B cell (primary cell): ENCODE measurements at regions not wholly inside any gene's neighbourhood (a gene's known extent, or its start where the extent isn't known, plus 50 kb on each side); places are given as distances from the start of the nearest gene placed in this dataset.

Experiments used
- ATAC-seq: fragments of 200-7000 bp; cut with Tn5 transposase; one replicate; pipeline ENCODE4 v1.10.0; 2021; ENCODE audit warnings: low read depth, mild to moderate bottlenecking, moderate number of reproducible peaks, moderate library complexity
- CTCF ChIA-PET: fragments of 350-600 bp; sonication (Branson Sonifier 250); formaldehyde crosslinking; loops from one replicate; lab custom pipeline; 2021; ENCODE audit warnings: antibody characterized with exemption, inconsistent platforms; lab: Charles Lee
- POLR2A ChIA-PET: fragments of 350-600 bp; sonication (Branson Sonifier 250); formaldehyde crosslinking; loops from one replicate; lab custom pipeline; 2021; ENCODE audit warnings: antibody characterized with exemption; lab: Charles Lee
- DNase-seq: peaks from one replicate; pipeline ENCODE4 v3.0.0; 2013
- H2AFZ ChIP-seq: 2 replicates; pipeline ENCODE4 v1.6.1; 2012; ENCODE audit warnings: mild to moderate bottlenecking, low read depth, low read length; ENCODE audit not compliant: insufficient read depth, poor library complexity, severe bottlenecking
- H3K27ac ChIP-seq, 2 donors: 1 replicate in 1 of 2; 2 replicates in 1 of 2; pipeline ENCODE4 v1.5.1; 2012 to 2013; ENCODE audit warnings: low read length in 2 of 2, mild to moderate bottlenecking in 2 of 2, moderate library complexity in 1 of 2
- H3K27me3 ChIP-seq, 4 experiments: fragments of 200-600 bp in 1 of 4; sonication (generic) in 1 of 4; replicated peaks in 1 of 4; 1 replicate in 2 of 4; 2 replicates in 2 of 4; pipeline versions ENCODE4 v1.6.1 to v1.7.0; 2013 to 2016; ENCODE audit warnings: low read length in 3 of 4, mild to moderate bottlenecking in 2 of 4, mixed read lengths in 1 of 4, moderate library complexity in 1 of 4; ENCODE audit not compliant: insufficient read depth in 4 of 4, control insufficient read depth in 3 of 4; ENCODE audit errors: control extremely low read depth in 1 of 4
- H3K36me3 ChIP-seq, 2 experiments: replicated peaks in 1 of 2; 1 replicate in 1 of 2; 2 replicates in 1 of 2; pipeline versions ENCODE4 v1.6.1 to v1.7.1; 2013; ENCODE audit warnings: low read length in 1 of 2; ENCODE audit not compliant: insufficient read depth in 2 of 2, control insufficient read depth in 1 of 2; ENCODE audit errors: control extremely low read depth in 1 of 2, extremely low read depth in 1 of 2
- H3K4me1 ChIP-seq, 2 donors: fragments of 200-600 bp in 1 of 2; sonication (generic) in 1 of 2; 1 replicate in 1 of 2; 2 replicates in 1 of 2; pipeline versions ENCODE4 v1.5.1 to v1.6.1; 2013 to 2017; ENCODE audit warnings: low read length in 2 of 2; ENCODE audit not compliant: control insufficient read depth in 2 of 2, insufficient read depth in 2 of 2
- H3K4me2 ChIP-seq: replicated peaks from 2 replicates; pipeline ENCODE3; 2012; ENCODE audit warnings: mild to moderate bottlenecking, low read depth, low read length; ENCODE audit not compliant: poor library complexity, severe bottlenecking
- H3K4me3 ChIP-seq, 5 experiments: fragments of 200-600 bp in 1 of 5; sonication (generic) in 1 of 5; 1 replicate in 3 of 5; 2 replicates in 2 of 5; pipeline versions ENCODE4 v1.5.1 to v1.7.0; 2011 to 2016; ENCODE audit warnings: low read length in 4 of 5, mild to moderate bottlenecking in 4 of 5, low read depth in 2 of 5, control low read depth in 1 of 5, moderate library complexity in 1 of 5; ENCODE audit not compliant: insufficient read depth in 1 of 5; ENCODE audit errors: control extremely low read depth in 1 of 5, extremely low read depth in 1 of 5
- H3K79me2 ChIP-seq: fragments of 200-600 bp; sonication (generic); one replicate; pipeline ENCODE4 v1.6.0; 2016; ENCODE audit warnings: low read length; ENCODE audit not compliant: control insufficient read depth, insufficient read depth
- H3K9ac ChIP-seq: fragments of 200-600 bp; sonication (generic); 2 replicates; pipeline ENCODE4 v1.6.1; 2017; ENCODE audit warnings: mild to moderate bottlenecking, low read length, moderate library complexity
- H3K9me3 ChIP-seq, 3 donors: one replicate each; pipeline versions ENCODE4 v1.6.1 to v1.7.1; 2013; ENCODE audit warnings: low read length in 2 of 3; ENCODE audit not compliant: control insufficient read depth in 2 of 3, insufficient read depth in 1 of 3; ENCODE audit errors: control extremely low read depth in 1 of 3
- H4K20me1 ChIP-seq: 2 replicates; pipeline ENCODE4 v1.6.0; 2012; ENCODE audit warnings: mild to moderate bottlenecking, low read length; ENCODE audit not compliant: insufficient read depth, control insufficient read depth, poor library complexity, severe bottlenecking
- H3K27ac Mint-ChIP-seq: one replicate; pipeline ENCODE4 v1.8.0; 2021; ENCODE audit warnings: mixed read lengths
- H3K27me3 Mint-ChIP-seq: one replicate; pipeline ENCODE4 v1.8.0; 2021; ENCODE audit warnings: mixed read lengths
- H3K4me1 Mint-ChIP-seq: one replicate; pipeline ENCODE4 v1.8.0; 2021; ENCODE audit warnings: mixed read lengths
- H3K4me3 Mint-ChIP-seq: one replicate; pipeline ENCODE4 v1.8.0; 2021; ENCODE audit warnings: mixed read lengths
- H3K9me3 Mint-ChIP-seq: one replicate; pipeline ENCODE4 v1.8.0; 2022; ENCODE audit warnings: mixed read lengths; ENCODE audit not compliant: insufficient read depth
- EZH2 ChIP-seq: IDR thresholded peaks from 2 replicates; pipeline ENCODE4 v1.6.1; 2012; ENCODE audit warnings: borderline replicate concordance, low read depth, mild to moderate bottlenecking, moderate library complexity, low read length; ENCODE audit not compliant: insufficient read depth, poor library complexity, severe bottlenecking
- WGBS: methylation state at CpG from one replicate; pipeline ENCODE4 v1.1.5; 2013; ENCODE audit warnings: missing lambda C conversion rate; ENCODE audit not compliant: insufficient coverage; 5-methylcytosine and 5-hydroxymethylcytosine counted together
- intact Hi-C: fragments of 100-400 bp; cut with micrococcal nuclease; formaldehyde crosslinking; loops from one replicate; pipeline ENCODE4 v1.10.0; 2022
- TF ChIP-seq, protein P1 (sequence below): fragments of 200-600 bp; IDR thresholded peaks from one replicate; pipeline ENCODE4 v1.8.0; 2022; ENCODE audit warnings: antibody characterized with exemption, mild to moderate bottlenecking

DNA sequence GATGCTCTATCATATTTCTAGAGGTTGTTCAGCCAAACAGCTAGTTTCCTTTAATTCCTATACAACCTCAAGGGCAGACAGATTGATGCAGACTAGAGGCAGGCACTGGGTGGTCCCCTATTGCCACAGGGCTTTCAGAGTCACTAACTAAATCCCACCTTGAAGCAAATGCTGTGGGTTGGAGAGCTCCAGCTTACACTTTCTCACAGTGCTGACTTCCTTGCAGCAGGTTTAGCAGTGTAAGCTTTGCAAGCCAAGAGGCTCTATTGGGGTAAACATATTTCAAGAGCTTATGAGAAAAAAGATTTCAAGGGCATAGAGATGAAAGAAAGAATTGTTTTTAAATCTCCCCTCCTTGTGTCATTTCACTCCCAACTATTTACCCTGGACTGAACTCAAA lies 366.5 kb upstream of the CRIM1 start:
- Histone ChIP-seq H3K36me3 (no peaks in the 10 kb centered on the region), H3K27ac (no peak overlapping the region), H3K79me2 (no peaks in the 10 kb centered on the region), H4K20me1 (no peaks in the 10 kb centered on the region), H3K27me3 (no peaks in the 10 kb centered on the region), H3K9me3 (peaks cover 0 to 3% (median 3%) of the 10 kb centered on the region in 3 donors), H2AFZ (no peak overlapping the region), H3K4me1 (no peaks in the 10 kb centered on the region), H3K4me3 (no peak overlapping the region), H3K4me2 (no peak overlapping the region), H3K9ac (no peak overlapping the region)
- no peaks in the 10 kb centered on the region for H3K9me3 Mint-ChIP-seq
- no peak overlapping the region for H3K4me3 Mint-ChIP-seq
- ATAC-seq = no peak
- no peak for TF ChIP-seq EZH2
- TF ChIP-seq, protein P1, sequence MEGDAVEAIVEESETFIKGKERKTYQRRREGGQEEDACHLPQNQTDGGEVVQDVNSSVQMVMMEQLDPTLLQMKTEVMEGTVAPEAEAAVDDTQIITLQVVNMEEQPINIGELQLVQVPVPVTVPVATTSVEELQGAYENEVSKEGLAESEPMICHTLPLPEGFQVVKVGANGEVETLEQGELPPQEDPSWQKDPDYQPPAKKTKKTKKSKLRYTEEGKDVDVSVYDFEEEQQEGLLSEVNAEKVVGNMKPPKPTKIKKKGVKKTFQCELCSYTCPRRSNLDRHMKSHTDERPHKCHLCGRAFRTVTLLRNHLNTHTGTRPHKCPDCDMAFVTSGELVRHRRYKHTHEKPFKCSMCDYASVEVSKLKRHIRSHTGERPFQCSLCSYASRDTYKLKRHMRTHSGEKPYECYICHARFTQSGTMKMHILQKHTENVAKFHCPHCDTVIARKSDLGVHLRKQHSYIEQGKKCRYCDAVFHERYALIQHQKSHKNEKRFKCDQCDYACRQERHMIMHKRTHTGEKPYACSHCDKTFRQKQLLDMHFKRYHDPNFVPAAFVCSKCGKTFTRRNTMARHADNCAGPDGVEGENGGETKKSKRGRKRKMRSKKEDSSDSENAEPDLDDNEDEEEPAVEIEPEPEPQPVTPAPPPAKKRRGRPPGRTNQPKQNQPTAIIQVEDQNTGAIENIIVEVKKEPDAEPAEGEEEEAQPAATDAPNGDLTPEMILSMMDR = no peak
- H3K27me3 Mint-ChIP-seq = no peaks in the 10 kb centered on the region
- H3K4me1 Mint-ChIP-seq = no peaks in the 10 kb centered on the region
- POLR2A ChIA-PET = no interaction called here
- intact Hi-C loops = no loop called here
- DNase-seq = no peak
- H3K27ac Mint-ChIP-seq = no peak overlapping the region
- CTCF ChIA-PET = no interaction called here

DNA sequence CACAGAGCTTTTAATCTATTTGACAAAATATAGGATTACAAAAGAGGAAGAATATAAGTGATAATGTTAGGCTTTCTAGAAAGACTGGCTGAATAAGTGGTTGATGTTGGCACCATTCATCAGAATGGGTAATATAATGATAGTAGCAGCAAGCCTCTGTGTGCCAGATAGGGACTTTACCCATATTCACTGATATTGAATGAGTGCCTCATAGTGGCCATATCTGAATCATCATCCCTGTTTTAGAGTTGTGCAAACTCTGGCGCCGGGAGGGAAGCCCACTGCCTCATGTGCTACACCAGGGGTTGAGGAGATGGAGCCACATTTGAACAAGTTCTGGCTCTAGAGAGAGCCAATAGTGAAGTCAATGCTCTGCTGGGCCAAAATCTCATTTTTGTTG lies 368.7 kb upstream of the CRIM1 start:
- Histone ChIP-seq H3K4me3 (no peak overlapping the region), H4K20me1 (no peaks in the 10 kb centered on the region), H2AFZ (no peak overlapping the region), H3K4me1 (no peaks in the 10 kb centered on the region), H3K27me3 (no peaks in the 10 kb centered on the region), H3K36me3 (no peaks in the 10 kb centered on the region), H3K79me2 (no peaks in the 10 kb centered on the region), H3K9me3 (peaks cover 0 to 3% (median 0%) of the 10 kb centered on the region in 3 donors), H3K4me2 (no peak overlapping the region), H3K9ac (no peak overlapping the region), H3K27ac (no peak overlapping the region)
- H3K4me3 Mint-ChIP-seq = no peak overlapping the region
- ChIA-PET CTCF (no interaction called here), POLR2A (no interaction called here)
- 94% methylated on average over 2 of the region's 2 CpGs for WGBS
- no peaks in the 10 kb centered on the region for H3K9me3 Mint-ChIP-seq
- intact Hi-C loops = no loop called here
- no peaks in the 10 kb centered on the region for H3K27me3 Mint-ChIP-seq
- DNase-seq = no peak
- H3K4me1 Mint-ChIP-seq = no peaks in the 10 kb centered on the region
- H3K27ac Mint-ChIP-seq = no peak overlapping the region
- TF ChIP-seq EZH2 = no peak
- TF ChIP-seq, protein P1 = no peak
- no peak for ATAC-seq
